GM18909 (cell line): ENCODE measurements at regions not wholly inside any gene's neighbourhood (a gene's known extent, or its start where the extent isn't known, plus 50 kb on each side); places are given as distances from the start of the nearest gene placed in this dataset.

ENCODE experiments used
- ATAC-seq: cut with Tn5 transposase; IDR thresholded peaks from one replicate; pipeline ENCODE4 v1.9.1; 2021; ENCODE audit warnings: mild to moderate bottlenecking; ENCODE audit not compliant: unreplicated experiment, poor library complexity

GRCh38 chr12:42828836-42829235, 239.3 kb upstream of the PRICKLE1 start:
- ATAC-seq = no peak

- ATAC-seq = no peak
Measured at GRCh38 chr12:42824327-42824726, 234.8 kb upstream of the PRICKLE1 start.

- no peak for ATAC-seq
Measured at GRCh38 chr12:42823679-42824078, 234.1 kb upstream of the PRICKLE1 start.

GRCh38 chr12:42819846-42820245, 230.3 kb upstream of the PRICKLE1 start:
- no peak for ATAC-seq

- no peak for ATAC-seq
Measured at GRCh38 chr12:42815068-42815467, 225.5 kb upstream of the PRICKLE1 start.

- ATAC-seq = no peak
Measured at GRCh38 chr12:42812871-42813270, 223.3 kb upstream of the PRICKLE1 start.

- no peak for ATAC-seq
Measured at GRCh38 chr12:42812086-42812485, 222.5 kb upstream of the PRICKLE1 start.

- no peak for ATAC-seq
Measured at GRCh38 chr12:42810006-42810405, 220.5 kb upstream of the PRICKLE1 start.

- ATAC-seq = no peak
Measured at GRCh38 chr12:42809226-42809625, 219.7 kb upstream of the PRICKLE1 start.

GRCh38 chr12:42807766-42808165, 218.2 kb upstream of the PRICKLE1 start:
- ATAC-seq = no peak

GRCh38 chr12:42807251-42807650, 217.7 kb upstream of the PRICKLE1 start:
- ATAC-seq = no peak

- ATAC-seq = no peak
Measured at GRCh38 chr12:42804928-42805327, 215.4 kb upstream of the PRICKLE1 start.

GRCh38 chr12:42802785-42803189, 213.2 kb upstream of the PRICKLE1 start:
- ATAC-seq = no peak

GRCh38 chr12:42801271-42801670, 211.7 kb upstream of the PRICKLE1 start:
- no peak for ATAC-seq

- no peak for ATAC-seq
Measured at GRCh38 chr12:42799966-42800365, 210.4 kb upstream of the PRICKLE1 start.

- no peak for ATAC-seq
Measured at GRCh38 chr12:42798811-42799438, 209.4 kb upstream of the PRICKLE1 start.

GRCh38 chr12:42794806-42795205, 205.3 kb upstream of the PRICKLE1 start:
- no peak for ATAC-seq

GRCh38 chr12:42793166-42793565, 203.6 kb upstream of the PRICKLE1 start:
- ATAC-seq = no peak

- no peak for ATAC-seq
Measured at GRCh38 chr12:42792265-42792664, 202.7 kb upstream of the PRICKLE1 start.

- ATAC-seq = no peak
Measured at GRCh38 chr12:42791399-42791798, 201.9 kb upstream of the PRICKLE1 start.

- ATAC-seq = no peak
Measured at GRCh38 chr12:42790761-42791151, 201.2 kb upstream of the PRICKLE1 start.

GRCh38 chr12:42789808-42790760, 200.5 kb upstream of the PRICKLE1 start:
- no peak for ATAC-seq
